HepG2 (cell line): ENCODE measurements at regions not wholly inside any gene's neighbourhood (a gene's known extent, or its start where the extent isn't known, plus 50 kb on each side); places are given as distances from the start of the nearest gene placed in this dataset.

Source experiments
- ARID2 ChIP-seq: sonication (generic); formaldehyde crosslinking; IDR thresholded peaks from 2 replicates; pipeline ENCODE4 v1.8.1; 2022; ENCODE audit warnings: mild to moderate bottlenecking, missing genetic modification reagents, borderline replicate concordance
- CTCF ChIP-seq: sonication (generic); formaldehyde crosslinking; IDR thresholded peaks from 2 replicates; pipeline ENCODE4 v1.5.0; 2020; ENCODE audit warnings: mild to moderate bottlenecking, missing genetic modification reagents, moderate library complexity
- HMG20A ChIP-seq: IDR thresholded peaks from 2 replicates; pipeline ENCODE4 v1.6.1; 2016; ENCODE audit warnings: borderline replicate concordance
- HNRNPUL1 ChIP-seq: fragments of 200-400 bp; formaldehyde crosslinking; IDR thresholded peaks from 2 replicates; pipeline ENCODE4 v1.6.1; 2017; ENCODE audit warnings: low read depth, mild to moderate bottlenecking, low read length, moderate library complexity
- KAT7 ChIP-seq: IDR thresholded peaks from 2 replicates; pipeline ENCODE4 v1.6.1; 2018; ENCODE audit warnings: borderline replicate concordance, missing compliant biosample characterization
- MEIS1 ChIP-seq: sonication (generic); formaldehyde crosslinking; IDR thresholded peaks from 2 replicates; pipeline ENCODE4 v1.9.0; 2021; ENCODE audit warnings: mild to moderate bottlenecking, missing genetic modification reagents, moderate library complexity, borderline replicate concordance
- NFAT5 ChIP-seq: sonication (generic); formaldehyde crosslinking; IDR thresholded peaks from 2 replicates; pipeline ENCODE4 v1.4.0; 2020; ENCODE audit warnings: missing genetic modification reagents
- NR3C1 ChIP-seq: sonication (generic); formaldehyde crosslinking; IDR thresholded peaks from 2 replicates; pipeline ENCODE4 v1.4.0; 2020; ENCODE audit warnings: missing genetic modification reagents
- STAT6 ChIP-seq: sonication (generic); formaldehyde crosslinking; IDR thresholded peaks from 2 replicates; pipeline ENCODE4 v1.4.0; 2020; ENCODE audit warnings: missing genetic modification reagents, mild to moderate bottlenecking, borderline replicate concordance
- ZBTB37 ChIP-seq: sonication (generic); formaldehyde crosslinking; IDR thresholded peaks from 2 replicates; pipeline ENCODE4 v1.4.0; 2020; ENCODE audit warnings: mild to moderate bottlenecking, missing genetic modification reagents
- ZIK1 ChIP-seq: sonication (generic); formaldehyde crosslinking; IDR thresholded peaks from 2 replicates; pipeline ENCODE4 v1.5.0; 2020; ENCODE audit warnings: mild to moderate bottlenecking, low read depth, missing genetic modification reagents, borderline replicate concordance
- ZNF501 ChIP-seq: sonication (generic); formaldehyde crosslinking; IDR thresholded peaks from 2 replicates; pipeline ENCODE4 v1.5.1; 2020; ENCODE audit warnings: mild to moderate bottlenecking, moderate library complexity, missing genetic modification reagents
- ZNF569 ChIP-seq: sonication (generic); formaldehyde crosslinking; IDR thresholded peaks from 2 replicates; pipeline ENCODE4 v1.5.0; 2020; ENCODE audit warnings: mild to moderate bottlenecking, missing genetic modification reagents, moderate library complexity, borderline replicate concordance
- ZSCAN21 ChIP-seq: sonication (generic); formaldehyde crosslinking; IDR thresholded peaks from 2 replicates; pipeline ENCODE4 v1.8.0; 2022; ENCODE audit warnings: mild to moderate bottlenecking, missing genetic modification reagents, moderate library complexity, borderline replicate concordance

GRCh38 chr5:30605693-30606268, 587.7 kb upstream of the CDH6 start (continued):
- TF ChIP-seq NR3C1: no peak
- TF ChIP-seq STAT6 (CRISPR knock-in tag): 0 out of 2 replicates have a peak, but pooled peaks have one; percentile 68
- no peak for TF ChIP-seq MEIS1 (CRISPR knock-in tag)
- no peak for TF ChIP-seq HNRNPUL1
- TF ChIP-seq CTCF (CRISPR knock-in tag): no peak
- no peak for TF ChIP-seq ZSCAN21 (CRISPR knock-in tag)
- no peak for TF ChIP-seq ARID2
- TF ChIP-seq ZNF569: no peak
- peak; percentile 99 for TF ChIP-seq HMG20A
- TF ChIP-seq ZBTB37: 0 out of 2 replicates have a peak, but pooled peaks have one; percentile 15
- TF ChIP-seq KAT7 (CRISPR knock-in tag): no peak
- TF ChIP-seq ZNF501 (CRISPR knock-in tag): no peak
- no peak for TF ChIP-seq ZIK1 (CRISPR knock-in tag)
- TF ChIP-seq NFAT5: no peak
